Activated naive CD4-positive, alpha-beta T cell treated with anti-CD3 and anti-CD28 coated beads for 36 hours (primary cell): ENCODE measurements at regions not wholly inside any gene's neighbourhood (a gene's known extent, or its start where the extent isn't known, plus 50 kb on each side); places are given as distances from the start of the nearest gene placed in this dataset.

Experiments used
- CTCF ChIA-PET: fragments of 350-600 bp; sonication (Branson Sonifier 250); formaldehyde crosslinking; loops from one replicate; lab custom pipeline; 2021; ENCODE audit warnings: antibody characterized with exemption; lab: Charles Lee
- DNase-seq: peaks from one replicate; pipeline ENCODE4 v3.0.0-alpha.2; 2020
- H3K27ac Mint-ChIP-seq: one replicate; pipeline ENCODE4 v1.8.0; 2021; ENCODE audit warnings: mild to moderate bottlenecking, mixed read lengths
- H3K27me3 Mint-ChIP-seq: one replicate; pipeline ENCODE4 v1.8.0; 2021; ENCODE audit warnings: low read depth, mixed read lengths
- H3K36me3 Mint-ChIP-seq: one replicate; pipeline ENCODE4 v1.8.0; 2021; ENCODE audit warnings: low read depth, mixed read lengths
- H3K4me1 Mint-ChIP-seq: one replicate; pipeline ENCODE4 v1.8.0; 2021; ENCODE audit warnings: low read depth, mixed read lengths
- H3K4me3 Mint-ChIP-seq: one replicate; pipeline ENCODE4 v1.8.0; 2021; ENCODE audit warnings: mild to moderate bottlenecking, moderate library complexity, mixed read lengths
- H3K9me3 Mint-ChIP-seq: one replicate; pipeline ENCODE4 v1.8.0; 2021; ENCODE audit warnings: mixed read lengths
- intact Hi-C: fragments of 100-400 bp; cut with micrococcal nuclease; formaldehyde crosslinking; loops from one replicate; pipeline ENCODE4 v1.15.1; 2023

- peaks cover 5% of the 10 kb centered on the region for H3K27me3 Mint-ChIP-seq
- H3K4me1 Mint-ChIP-seq: no peaks in the 10 kb centered on the region
- no peaks in the 10 kb centered on the region for H3K9me3 Mint-ChIP-seq
- CTCF ChIA-PET: interaction anchor here (1.4 kb wide), 1 partner anchor 15 kb away, joined by 3 read pairs; no protein-coding TSS in a partner anchor
- DNase-seq: no peak
- no peaks in the 10 kb centered on the region for H3K36me3 Mint-ChIP-seq
- no peak overlapping the region for H3K4me3 Mint-ChIP-seq
- H3K27ac Mint-ChIP-seq: no peak overlapping the region
- intact Hi-C loops: loop anchor here (5.0 kb wide), 1 partner anchor 1135 kb away; no protein-coding TSS in a partner anchor
Measured at GRCh38 chr1:36667256-36667655, 184.5 kb upstream of the CSF3R start.

DNA sequence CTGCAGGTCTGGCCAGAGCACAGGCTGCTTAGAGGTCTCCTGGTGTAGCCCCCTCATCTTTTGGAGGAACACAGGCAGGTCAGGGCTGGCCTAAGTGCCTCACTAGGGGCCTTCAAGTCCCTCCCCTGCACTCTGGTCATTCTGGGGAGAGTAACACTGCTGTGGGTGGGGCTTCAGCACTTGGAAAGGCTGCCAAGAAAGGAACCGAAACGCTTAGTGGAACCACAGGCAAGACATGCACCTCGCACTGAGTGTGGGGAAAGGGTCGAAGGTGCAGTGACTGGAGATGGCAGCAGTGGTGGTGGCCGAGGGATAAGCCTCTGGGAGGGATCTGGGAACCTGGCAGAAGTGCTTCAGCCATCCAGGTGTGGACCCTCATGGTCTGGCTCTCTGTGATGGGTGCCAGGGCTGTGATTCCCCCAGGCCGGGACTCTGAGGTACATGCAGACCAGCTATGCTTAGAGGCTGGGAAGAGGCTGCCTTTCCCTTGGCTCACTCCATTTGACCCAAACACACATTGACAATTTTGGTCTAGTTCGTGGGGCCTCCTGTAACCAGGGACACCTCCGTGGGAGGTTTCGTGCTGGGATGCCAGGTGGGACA is 182.9 kb upstream of the CSF3R start:
- Mint-ChIP-seq H3K4me1 (no peaks in the 10 kb centered on the region), H3K4me3 (no peak overlapping the region), H3K9me3 (no peaks in the 10 kb centered on the region), H3K27me3 (peaks cover 2% of the 10 kb centered on the region), H3K27ac (no peak overlapping the region), H3K36me3 (no peaks in the 10 kb centered on the region)
- no peak for DNase-seq
- intact Hi-C loops: loop anchor here (5.0 kb wide), 1 partner anchor 1137 kb away; no protein-coding TSS in a partner anchor
- CTCF ChIA-PET: no interaction called here

DNA sequence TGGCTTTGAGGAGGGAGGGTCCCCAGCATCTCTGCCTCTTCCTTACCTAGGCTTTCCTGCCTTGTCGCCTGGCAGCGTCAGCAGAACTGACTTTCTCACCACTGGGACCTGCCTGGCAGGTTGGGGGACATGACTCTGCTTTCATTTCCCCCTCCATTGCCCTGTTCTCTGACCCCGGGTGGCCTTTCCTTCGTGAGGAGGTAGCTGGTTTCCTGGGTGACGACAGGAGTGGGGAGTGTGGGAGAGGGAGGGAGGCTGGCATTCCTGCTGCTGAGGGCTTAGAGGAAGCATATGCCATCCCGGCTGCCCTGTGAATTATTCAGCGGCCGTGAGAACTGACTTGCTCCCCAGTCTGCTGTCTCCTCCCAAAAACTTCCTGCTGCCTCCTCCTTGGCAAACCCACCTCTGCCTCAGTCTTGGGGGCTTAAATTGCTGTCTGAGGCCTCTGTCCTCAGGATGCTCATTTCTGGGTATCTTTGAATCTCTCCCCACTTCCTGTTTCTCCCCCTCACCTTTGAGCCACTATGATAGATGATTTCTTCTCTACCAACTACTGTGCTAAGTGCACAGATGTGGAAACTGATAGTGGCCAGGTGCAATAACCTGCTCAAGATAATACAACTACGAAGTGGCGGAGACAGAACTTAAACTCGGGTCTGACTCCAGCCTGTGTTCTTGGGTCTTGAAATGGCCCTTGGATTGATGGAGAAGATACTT is 182.0 kb upstream of the CSF3R start:
- no peaks in the 10 kb centered on the region for H3K36me3 Mint-ChIP-seq
- no peak overlapping the region for H3K4me3 Mint-ChIP-seq
- H3K27me3 Mint-ChIP-seq: peaks cover 6% of the 10 kb centered on the region
- H3K9me3 Mint-ChIP-seq: no peaks in the 10 kb centered on the region
- no peak for DNase-seq
- no peak overlapping the region for H3K27ac Mint-ChIP-seq
- intact Hi-C loops: loop anchor here (5.0 kb wide), 1 partner anchor 1138 kb away; no protein-coding TSS in a partner anchor
- no peaks in the 10 kb centered on the region for H3K4me1 Mint-ChIP-seq
- CTCF ChIA-PET: no interaction called here

- no peak for DNase-seq
- Mint-ChIP-seq H3K27ac (no peak overlapping the region), H3K4me3 (no peak overlapping the region), H3K9me3 (no peaks in the 10 kb centered on the region), H3K36me3 (no peaks in the 10 kb centered on the region), H3K27me3 (peaks cover 8% of the 10 kb centered on the region), H3K4me1 (no peaks in the 10 kb centered on the region)
- intact Hi-C loops: no loop called here
- CTCF ChIA-PET: no interaction called here
Measured at GRCh38 chr1:36663772-36664430, 181.2 kb upstream of the CSF3R start.

DNA sequence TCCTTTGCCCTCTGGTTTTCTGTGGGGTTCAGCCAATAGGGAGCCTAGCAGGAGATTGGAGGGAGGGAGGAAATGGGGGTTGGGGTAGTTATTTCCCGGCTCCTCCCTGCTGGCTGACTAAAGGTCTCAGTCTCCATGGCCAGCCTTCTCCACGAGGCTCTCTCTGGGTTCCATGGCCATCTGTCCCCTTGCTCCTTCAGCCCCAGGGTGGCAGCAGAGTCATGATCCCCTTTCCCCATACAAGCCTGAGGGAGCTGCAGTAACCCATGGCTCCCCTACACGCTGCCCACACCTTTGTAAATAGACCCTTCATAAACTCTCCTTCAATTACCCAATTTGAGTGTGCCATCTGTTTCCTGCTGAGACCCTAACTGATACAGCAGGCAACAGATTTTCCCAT is 176.1 kb upstream of the CSF3R start:
- peaks cover 9% of the 10 kb centered on the region for H3K27me3 Mint-ChIP-seq
- no peak overlapping the region for H3K4me3 Mint-ChIP-seq
- H3K27ac Mint-ChIP-seq: no peak overlapping the region
- CTCF ChIA-PET: interaction anchor here (1.3 kb wide), 1 partner anchor 83 kb away, joined by 4 read pairs; no protein-coding TSS in a partner anchor
- intact Hi-C loops: no loop called here
- H3K9me3 Mint-ChIP-seq: no peaks in the 10 kb centered on the region
- no peaks in the 10 kb centered on the region for H3K36me3 Mint-ChIP-seq
- no peaks in the 10 kb centered on the region for H3K4me1 Mint-ChIP-seq
- DNase-seq: no peak

DNA sequence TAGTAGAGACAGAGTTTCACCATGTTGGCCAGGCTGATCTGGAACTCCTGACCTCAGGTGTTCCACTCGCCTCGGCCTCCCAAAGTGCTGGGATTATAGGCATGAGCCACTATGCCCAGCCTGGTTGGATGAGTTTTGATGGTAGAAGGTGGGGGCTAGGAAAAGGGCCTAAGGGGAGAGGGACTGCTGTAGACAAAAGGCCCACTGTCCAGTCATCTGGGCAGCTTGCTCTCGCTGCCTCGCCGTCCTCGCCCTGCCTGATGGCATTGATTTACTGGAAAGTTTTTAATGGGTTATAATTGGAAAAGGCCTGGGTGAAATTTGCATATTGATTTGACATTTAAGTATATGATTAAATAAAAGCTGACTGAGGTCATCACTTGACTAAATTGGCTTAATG is 175.1 kb upstream of the CSF3R start:
- no peaks in the 10 kb centered on the region for H3K36me3 Mint-ChIP-seq
- intact Hi-C loops: no loop called here
- CTCF ChIA-PET: interaction anchor here (1.3 kb wide), 1 partner anchor 82 kb away, joined by 4 read pairs; no protein-coding TSS in a partner anchor
- H3K9me3 Mint-ChIP-seq: no peaks in the 10 kb centered on the region
- H3K27me3 Mint-ChIP-seq: peaks cover 9% of the 10 kb centered on the region
- no peak for DNase-seq
- H3K4me1 Mint-ChIP-seq: no peaks in the 10 kb centered on the region
- no peak overlapping the region for H3K27ac Mint-ChIP-seq
- no peak overlapping the region for H3K4me3 Mint-ChIP-seq

DNA sequence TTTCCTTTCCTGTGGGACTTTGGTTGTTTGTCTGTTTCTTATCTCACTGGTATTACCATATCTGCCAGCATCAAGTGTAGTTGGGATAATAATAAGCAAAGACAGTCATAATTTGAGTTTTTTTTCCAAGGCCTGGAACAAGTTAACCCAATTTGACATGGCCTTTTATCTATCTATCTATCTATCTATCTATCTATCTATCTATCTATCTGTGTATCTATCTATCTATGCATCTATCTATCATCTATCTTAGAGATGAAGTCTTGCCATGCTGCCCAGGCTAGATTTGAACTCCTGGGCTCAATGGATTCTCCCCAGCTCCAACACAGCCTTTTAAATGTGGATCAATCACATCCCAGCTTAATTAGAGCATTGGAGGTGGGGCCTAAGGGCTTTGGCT is 174.1 kb upstream of the CSF3R start:
- Mint-ChIP-seq H3K27me3 (peaks cover 14% of the 10 kb centered on the region), H3K27ac (no peak overlapping the region), H3K4me3 (no peak overlapping the region), H3K4me1 (no peaks in the 10 kb centered on the region), H3K9me3 (no peaks in the 10 kb centered on the region), H3K36me3 (no peaks in the 10 kb centered on the region)
- intact Hi-C loops: no loop called here
- DNase-seq: no peak
- CTCF ChIA-PET: no interaction called here

- CTCF ChIA-PET: interaction anchor here (0.6 kb wide), 1 partner anchor 150 kb away, joined by 3 read pairs; no protein-coding TSS in a partner anchor
- Mint-ChIP-seq H3K4me3 (no peak overlapping the region), H3K36me3 (no peaks in the 10 kb centered on the region), H3K27ac (no peak overlapping the region), H3K4me1 (no peaks in the 10 kb centered on the region), H3K27me3 (peaks cover 14% of the 10 kb centered on the region), H3K9me3 (no peaks in the 10 kb centered on the region)
- intact Hi-C loops: no loop called here
- DNase-seq: no peak
Measured at GRCh38 chr1:36656271-36656670, 173.6 kb upstream of the CSF3R start.

GRCh38 chr1:36654586-36654985 is 171.9 kb upstream of the CSF3R start:
- H3K27me3 Mint-ChIP-seq: peaks cover 15% of the 10 kb centered on the region
- intact Hi-C loops: no loop called here
- H3K36me3 Mint-ChIP-seq: no peaks in the 10 kb centered on the region
- CTCF ChIA-PET: no interaction called here
- H3K9me3 Mint-ChIP-seq: no peaks in the 10 kb centered on the region
- no peak overlapping the region for H3K4me3 Mint-ChIP-seq
- no peak for DNase-seq
- no peaks in the 10 kb centered on the region for H3K4me1 Mint-ChIP-seq
- H3K27ac Mint-ChIP-seq: no peak overlapping the region

DNA sequence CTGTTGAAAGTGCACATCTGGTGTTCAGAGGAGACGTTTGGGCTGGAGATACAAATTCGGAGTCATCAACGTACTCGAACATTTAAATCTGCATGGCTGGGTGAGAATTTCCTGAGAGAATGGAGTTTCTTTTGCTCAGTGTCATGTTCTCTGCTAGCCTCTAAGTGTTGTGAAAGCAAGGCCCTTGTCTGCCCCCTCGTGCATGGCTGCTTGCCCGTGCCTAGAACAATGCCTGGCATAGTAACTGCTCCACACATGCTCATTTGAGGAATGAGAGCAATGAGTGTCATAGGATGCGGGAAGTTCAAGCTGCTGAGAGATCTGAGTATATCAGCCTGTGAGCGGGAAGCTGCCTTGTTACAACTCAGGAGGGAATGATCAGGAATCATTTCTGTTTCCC is 171.1 kb upstream of the CSF3R start:
- H3K9me3 Mint-ChIP-seq: no peaks in the 10 kb centered on the region
- no peaks in the 10 kb centered on the region for H3K36me3 Mint-ChIP-seq
- H3K27me3 Mint-ChIP-seq: peaks cover 13% of the 10 kb centered on the region
- no peak overlapping the region for H3K4me3 Mint-ChIP-seq
- intact Hi-C loops: no loop called here
- DNase-seq: no peak
- CTCF ChIA-PET: no interaction called here
- no peaks in the 10 kb centered on the region for H3K4me1 Mint-ChIP-seq
- no peak overlapping the region for H3K27ac Mint-ChIP-seq

GRCh38 chr1:36652586-36652985 is 169.9 kb upstream of the CSF3R start:
- no peak for DNase-seq
- CTCF ChIA-PET: interaction anchor here (1.2 kb wide), 1 partner anchor 15 kb away, joined by 3 read pairs; no protein-coding TSS in a partner anchor
- H3K27ac Mint-ChIP-seq: no peak overlapping the region
- H3K4me3 Mint-ChIP-seq: no peak overlapping the region
- H3K9me3 Mint-ChIP-seq: no peaks in the 10 kb centered on the region
- H3K4me1 Mint-ChIP-seq: no peaks in the 10 kb centered on the region
- intact Hi-C loops: no loop called here
- peaks cover 17% of the 10 kb centered on the region for H3K27me3 Mint-ChIP-seq
- no peaks in the 10 kb centered on the region for H3K36me3 Mint-ChIP-seq

GRCh38 chr1:36652011-36652410 is 169.3 kb upstream of the CSF3R start:
- intact Hi-C loops: no loop called here
- H3K4me3 Mint-ChIP-seq: no peak overlapping the region
- peaks cover 14% of the 10 kb centered on the region for H3K27me3 Mint-ChIP-seq
- H3K36me3 Mint-ChIP-seq: no peaks in the 10 kb centered on the region
- H3K4me1 Mint-ChIP-seq: no peaks in the 10 kb centered on the region
- DNase-seq: no peak
- no peak overlapping the region for H3K27ac Mint-ChIP-seq
- H3K9me3 Mint-ChIP-seq: no peaks in the 10 kb centered on the region
- CTCF ChIA-PET: interaction anchor here (0.9 to 1.5 kb wide), 5 partner anchors 15 to 136 kb away, joined by 3 to 8 read pairs (median 4); no protein-coding TSS in a partner anchor
